ENCODE measurements at regions not wholly inside any gene's neighbourhood (a gene's known extent, or its start where the extent isn't known, plus 50 kb on each side); places are given as distances from the start of the nearest gene placed in this dataset.

GRCh38 chr6:148217051-148217450 lies 125.6 kb upstream of the SASH1 start:
- no peaks in the 10 kb centered on the region for H3K36me3 ChIP-seq (ENCODE audit: control insufficient read depth in 2 of 4, insufficient read depth in 4 of 4, low read length in 3 of 4)
- no peak overlapping the region for H2BK12ac ChIP-seq (ENCODE audit: low read depth, low read length)
- no peak overlapping the region for H3K9ac ChIP-seq (replicated peaks in 1 of 4; ENCODE audit: extremely low read depth in 1 of 4, low read depth in 3 of 4, low read length in 3 of 4)
- H3K56ac ChIP-seq (replicated peaks; ENCODE audit: insufficient read length, low read depth, low read length), result no peak overlapping the region
- peaks cover 0 to 4% (median 2%) of the 10 kb centered on the region in 4 experiments; a peak in 3 of 7 replicates for H3K4me1 ChIP-seq (replicated peaks in 1 of 4; ENCODE audit: control insufficient read depth in 3 of 4, insufficient read depth in 4 of 4, low read length in 3 of 4)
- no peak overlapping the region for H3K27ac ChIP-seq (ENCODE audit: low read depth, low read length)
- no peak overlapping the region for H4K8ac ChIP-seq (ENCODE audit: extremely low read depth, insufficient read depth, low read length)
- H2BK15ac ChIP-seq (ENCODE audit: low read length), result no peak overlapping the region
- H2AK5ac ChIP-seq (ENCODE audit: low read depth, low read length), result no peak overlapping the region
- H2BK20ac ChIP-seq (ENCODE audit: low read length), result no peak overlapping the region
- H3K14ac ChIP-seq (ENCODE audit: insufficient read length), result no peak overlapping the region
- WGBS, 2 experiments (ENCODE audit: extremely low coverage in 1 of 2, insufficient coverage in 1 of 2, insufficient read length in 1 of 2, insufficient replicate concordance in 2 of 2, low coverage in 1 of 2, low lambda C conversion rate in 2 of 2, missing lambda C conversion rate in 1 of 2), result 93% methylated on average over 4 of the region's 4 CpGs; no CpG with 5 or more reads in 1 of the 2 experiments
- H3K79me1 ChIP-seq (ENCODE audit: low read depth, low read length), result no peaks in the 10 kb centered on the region
- no peak overlapping the region for H3K4me2 ChIP-seq (ENCODE audit: insufficient read depth in 1 of 2, low read depth in 2 of 2, low read length in 2 of 2)
- no peak overlapping the region for H3K4me3 ChIP-seq (ENCODE audit: extremely low read depth in 1 of 4, insufficient read depth in 2 of 4, low read depth in 3 of 4, low read length in 4 of 4)
- no peak overlapping the region for H2AFZ ChIP-seq (ENCODE audit: low read length)
- no peaks in the 10 kb centered on the region; the same call in 1 of the 2 replicates for H3K23me2 ChIP-seq (ENCODE audit: low read depth, low read length)
- H2BK120ac ChIP-seq (replicated peaks; ENCODE audit: low read depth, low read length), result no peak overlapping the region
- ChIA-PET CTCF (ENCODE audit: partially characterized antibody) (no interaction called here), POLR2A (ENCODE audit: partially characterized antibody) (no interaction called here)
- H3K9me3 ChIP-seq (ENCODE audit: insufficient read depth in 2 of 2, low read depth in 1 of 2, low read length in 1 of 2), result no peaks in the 10 kb centered on the region
- H4K20me1 ChIP-seq (replicated peaks in 1 of 2; ENCODE audit: control insufficient read depth in 1 of 2, insufficient read depth in 2 of 2, low read length in 2 of 2), result no peaks in the 10 kb centered on the region
- H4K5ac ChIP-seq (ENCODE audit: insufficient read length, low read depth, low read length), result no peak overlapping the region
- no peak overlapping the region for H3K23ac ChIP-seq (ENCODE audit: insufficient read length)
- no peaks in the 10 kb centered on the region for H3K27me3 ChIP-seq (replicated peaks in 1 of 4; ENCODE audit: control insufficient read depth in 3 of 4, extremely low read depth in 1 of 4, insufficient read depth in 3 of 4, low read length in 3 of 4)
- H4K91ac ChIP-seq (replicated peaks; ENCODE audit: insufficient read length, low read length), result no peak overlapping the region
- no peak overlapping the region for H3K4ac ChIP-seq (replicated peaks; ENCODE audit: insufficient read length, low read depth, low read length)
- H2BK5ac ChIP-seq (ENCODE audit: low read depth, low read length), result no peak overlapping the region
- H3K79me2 ChIP-seq (ENCODE audit: control insufficient read depth in 1 of 2, insufficient read depth in 2 of 2, low read length in 2 of 2), result no peaks in the 10 kb centered on the region
- DNase-seq (ENCODE audit: low read depth in 1 of 2, low spot score in 2 of 2) (no peak), FAIRE-seq (no peak)
- no peak for TF ChIP-seq POLR2A (IDR thresholded peaks at IDR 0.05; ENCODE audit: control extremely low read depth in 1 of 2, low read depth in 2 of 2, low read length in 2 of 2)
- TF ChIP-seq MAFK (IDR thresholded peaks at IDR 0.05; ENCODE audit: low read depth, low read length), result no peak
- no peak for TF ChIP-seq RAD21 (IDR thresholded peaks at IDR 0.05 in 1 of 2, conservative IDR thresholded peaks at IDR 0.05 in 1 of 2; ENCODE audit: low read depth in 2 of 2, low read length in 2 of 2)
- TF ChIP-seq BACH1 (IDR thresholded peaks at IDR 0.05; ENCODE audit: low read length), result no peak
- no peak for TF ChIP-seq JUN (IDR thresholded peaks at IDR 0.05; ENCODE audit: low read depth, low read length)
- TF ChIP-seq CBX8 (IDR thresholded peaks at IDR 0.05; ENCODE audit: borderline replicate concordance, low read depth, low read length), result no peak
- TF ChIP-seq KDM1A (IDR thresholded peaks at IDR 0.05; ENCODE audit: borderline replicate concordance, low read length), result no peak
- TF ChIP-seq SAP30 (IDR thresholded peaks at IDR 0.05; ENCODE audit: insufficient read depth, insufficient replicate concordance, low read length), result no peak
- no peak for TF ChIP-seq CREB1 (IDR thresholded peaks at IDR 0.05)
- TF ChIP-seq EGR1 (IDR thresholded peaks at IDR 0.05; ENCODE audit: borderline replicate concordance, low read depth, low read length), result no peak
- TF ChIP-seq ZNF274 (IDR thresholded peaks at IDR 0.05; ENCODE audit: borderline replicate concordance, extremely low read depth, low read length), result no peak
- no peak overlapping the region for H3K18ac ChIP-seq (ENCODE audit: extremely low read depth, low read length)

Data from H1 (cell line).